ENCODE measurements at regions not wholly inside any gene's neighbourhood (a gene's known extent, or its start where the extent isn't known, plus 50 kb on each side); places are given as distances from the start of the nearest gene placed in this dataset.

- no peak for DNase-seq
- Histone ChIP-seq H3K4me2 (ENCODE audit: low read depth, low read length) (no peak overlapping the region), H4K5ac (ENCODE audit: low read depth, low read length) (no peak overlapping the region), H3K9me1 (ENCODE audit: insufficient read depth, low read length) (no peaks in the 10 kb centered on the region), H3K4me1 (ENCODE audit: control insufficient read depth, insufficient read depth, low read length) (no peaks in the 10 kb centered on the region), H3K4ac (ENCODE audit: low read depth, low read length) (no peak overlapping the region), H3K27me3 (ENCODE audit: control insufficient read depth, insufficient read depth, low read length) (no peaks in the 10 kb centered on the region), H3K56ac (ENCODE audit: extremely low read depth, insufficient read depth, low read length) (no peak overlapping the region), H2AK5ac (ENCODE audit: low read depth, low read length) (no peak overlapping the region), H3K18ac (ENCODE audit: low read depth, low read length) (no peak overlapping the region), H3K9ac (ENCODE audit: low read depth, low read length) (no peak overlapping the region), H2BK15ac (ENCODE audit: low read depth, low read length) (no peak overlapping the region), H2BK20ac (ENCODE audit: low read depth, low read length) (no peak overlapping the region), H2AK9ac (replicated peaks; ENCODE audit: low read depth, low read length, poor library complexity) (no peak overlapping the region), H3K79me1 (ENCODE audit: low read depth in 1 of 2, low read length in 2 of 2) (no peaks in the 10 kb centered on the region), H3K27ac (ENCODE audit: insufficient read depth, low read length) (no peak overlapping the region), H3K9me3 (ENCODE audit: control insufficient read depth, insufficient read depth, low read length) (peaks cover 4% of the 10 kb centered on the region), H3K14ac (replicated peaks; ENCODE audit: low read depth, low read length) (no peak overlapping the region), H4K91ac (ENCODE audit: insufficient read depth, low read depth, low read length) (no peak overlapping the region), H4K20me1 (ENCODE audit: insufficient read depth, low read length) (no peaks in the 10 kb centered on the region), H2AFZ (replicated peaks; ENCODE audit: low read length, poor library complexity) (no peak overlapping the region), H3K36me3 (ENCODE audit: control insufficient read depth, insufficient read depth, low read length) (no peaks in the 10 kb centered on the region), H3K4me3 (ENCODE audit: insufficient read depth, low read depth, low read length) (no peak overlapping the region), H4K8ac (ENCODE audit: low read depth in 2 of 2, low read length in 2 of 2) (no peak overlapping the region), H3K23ac (ENCODE audit: low read depth, low read length) (no peak overlapping the region), H2BK120ac (ENCODE audit: low read depth, low read length) (no peak overlapping the region), H2BK5ac (ENCODE audit: low read depth, low read length, poor library complexity, severe bottlenecking) (no peak overlapping the region)
- POLR2A ChIA-PET (ENCODE audit: unreplicated experiment) = no interaction called here
- TF ChIP-seq MAZ (IDR thresholded peaks at IDR 0.05; ENCODE audit: borderline replicate concordance, low read depth, low read length) (no peak), CHD1 (IDR thresholded peaks at IDR 0.05; ENCODE audit: low read depth, low read length) (no peak), ELK1 (IDR thresholded peaks at IDR 0.05; ENCODE audit: borderline replicate concordance, low read depth, low read length) (no peak), CEBPB (IDR thresholded peaks at IDR 0.05; ENCODE audit: low read depth, low read length) (no peak)
- intact Hi-C loops (cut with micrococcal nuclease) = no loop called here
- no TSS peak for BruUV-seq (replicated peaks)
- in situ Hi-C loops (cut with MboI; ENCODE audit: low sequenced_read_pairs) = no loop called here
- 61% methylated on average over 3 of the region's 3 CpGs; no CpG with 5 or more reads in 1 of the 2 experiments for WGBS, 2 experiments (ENCODE audit: extremely low coverage in 2 of 2, insufficient read length in 1 of 2)
- no peak for ATAC-seq (ENCODE audit: low read depth)
- CTCF ChIA-PET = no interaction called here
- dilution Hi-C loops (cut with HindIII; ENCODE audit: low sequenced_read_pairs, unreplicated experiment) = no loop called here
These were observed 805.4 kb upstream of the SORCS1 start for GRCh38 chr10:107969936-107970335.

Data from IMR-90 (cell line).